HepG2 (cell line): ENCODE measurements at regions not wholly inside any gene's neighbourhood (a gene's known extent, or its start where the extent isn't known, plus 50 kb on each side); places are given as distances from the start of the nearest gene placed in this dataset.

Experiments
- ATAC-seq: fragments of 200-7000 bp; cut with Tn5 transposase; 3 replicates; pipeline ENCODE4 v1.9.1; 2020; ENCODE audit warnings: mild to moderate bottlenecking, moderate library complexity
- BruUV-seq: library from RNA; stranded (reverse); fragments of 400-500 nt; replicated peaks from 2 replicates; lab custom pipeline; 2021; lab: Mats Ljungman, UMichigan
- CTCF ChIA-PET: fragments of 300-600 bp; formaldehyde crosslinking; extraction: SDS; loops from one replicate; lab custom pipeline; 2021; ENCODE audit warnings: low total read pairs, inconsistent platforms, low intra/inter-chr PET ratio; lab: Yijun Ruan, JAX
- POLR2A ChIA-PET: fragments of 350-600 bp; sonication (Branson Sonifier 250); formaldehyde crosslinking; loops from one replicate; lab custom pipeline; 2020; ENCODE audit warnings: antibody characterized with exemption, inconsistent platforms; lab: Yijun Ruan, JAX
- DNase-seq: peaks from one replicate; pipeline ENCODE4 v3.0.0-alpha.2; 2015; ENCODE audit warnings: low spot score
- FAIRE-seq: peaks from 3 replicates; lab custom pipeline; 2011; peaks lifted over from hg19 to GRCh38; lab: Jason Lieb, UNC
- H2AFZ ChIP-seq: one replicate; pipeline ENCODE4 v1.6.1; 2011; ENCODE audit warnings: low read length, inconsistent platforms
- H3K27ac ChIP-seq: fragments of 300-600 bp; 3 replicates; pipeline ENCODE4 v1.8.0; 2011; ENCODE audit warnings: mixed run types, mild to moderate bottlenecking, mixed read lengths, low read length, inconsistent platforms; ENCODE audit not compliant: insufficient read depth; ENCODE audit errors: extremely low read length
- H3K27me3 ChIP-seq, 2 experiments: fragments of 200-600 bp in 1 of 2; 2 replicates in 1 of 2; 3 replicates in 1 of 2; pipeline versions ENCODE4 v1.6.0 to v1.8.0; 2011; ENCODE audit warnings: low read length in 2 of 2, mild to moderate bottlenecking in 2 of 2, moderate library complexity in 2 of 2, inconsistent platforms in 1 of 2; ENCODE audit not compliant: insufficient read depth in 2 of 2, control insufficient read depth in 1 of 2
- H3K36me3 ChIP-seq, 2 experiments: fragments of 200-600 bp in 1 of 2; replicated peaks in 1 of 2; 2 replicates in 1 of 2; 3 replicates in 1 of 2; pipeline versions ENCODE4 v1.5.1 to v1.8.0; 2011; ENCODE audit warnings: low read length in 2 of 2, inconsistent platforms in 1 of 2; ENCODE audit not compliant: insufficient read depth in 2 of 2, control insufficient read depth in 1 of 2
- H3K4me1 ChIP-seq: 2 replicates; pipeline ENCODE4 v1.5.1; 2012; ENCODE audit warnings: low read length, inconsistent platforms; ENCODE audit not compliant: insufficient read depth
- H3K4me2 ChIP-seq: 2 replicates; pipeline ENCODE4 v1.6.0; 2011; ENCODE audit warnings: low read depth, low read length, inconsistent platforms
- H3K4me3 ChIP-seq, 3 experiments: fragments of 200-600 bp in 1 of 3; sonication (generic), shearing (Covaris generic) in 1 of 3; replicated peaks in 1 of 3; 2 replicates each; pipeline ENCODE4 v1.5.1; 2011 to 2016; ENCODE audit warnings: low read length in 3 of 3, inconsistent platforms in 2 of 3, low read depth in 2 of 3, mild to moderate bottlenecking in 2 of 3, control low read depth in 1 of 3, mixed read lengths in 1 of 3; ENCODE audit not compliant: insufficient read depth in 1 of 3
- H3K79me2 ChIP-seq: one replicate; pipeline ENCODE4 v1.6.1; 2011; ENCODE audit warnings: low read length, inconsistent platforms; ENCODE audit not compliant: insufficient read depth
- H3K9ac ChIP-seq: 2 replicates; pipeline ENCODE4 v1.6.0; 2011; ENCODE audit warnings: mild to moderate bottlenecking, low read depth, low read length, inconsistent platforms; ENCODE audit not compliant: insufficient read depth
- H3K9me3 ChIP-seq: 2 replicates; pipeline ENCODE4 v1.5.1; 2012; ENCODE audit warnings: mild to moderate bottlenecking, low read length
- H4K20me1 ChIP-seq: 2 replicates; pipeline ENCODE4 v1.6.0; 2011; ENCODE audit warnings: inconsistent platforms, mild to moderate bottlenecking, low read length, moderate library complexity; ENCODE audit not compliant: insufficient read depth
- AGO2 ChIP-seq: fragments of 200-400 bp; formaldehyde crosslinking; optimal IDR thresholded peaks from 2 replicates; pipeline ENCODE3; 2017; ENCODE audit warnings: mild to moderate bottlenecking, low read depth, low read length, moderate library complexity
- ELF1 ChIP-seq: sonication (generic); formaldehyde crosslinking; IDR thresholded peaks from 2 replicates; pipeline ENCODE4 v1.4.0; 2020; ENCODE audit warnings: missing genetic modification reagents
- MAFK ChIP-seq, 2 experiments: IDR thresholded peaks in 1 of 2; conservative IDR thresholded peaks in 1 of 2; 2 replicates each; pipeline ENCODE4 v1.6.1; 2011; ENCODE audit warnings: improper control_type of control experiment in 2 of 2, low read length in 2 of 2
- SMAD9 ChIP-seq: sonication (generic); formaldehyde crosslinking; IDR thresholded peaks from 2 replicates; pipeline ENCODE4 v1.5.1; 2020; ENCODE audit warnings: mild to moderate bottlenecking, missing genetic modification reagents
- SNAPC4 ChIP-seq: sonication (generic); formaldehyde crosslinking; IDR thresholded peaks from 2 replicates; pipeline ENCODE4 v1.4.0; 2020; ENCODE audit warnings: mild to moderate bottlenecking, missing genetic modification reagents
- ZNF251 ChIP-seq: sonication (generic); formaldehyde crosslinking; IDR thresholded peaks from 2 replicates; pipeline ENCODE4 v1.9.0; 2021; ENCODE audit warnings: mild to moderate bottlenecking, missing genetic modification reagents
- WGBS: methylation state at CpG from one replicate; pipeline ENCODE4 v1.1.6; 2017; ENCODE audit warnings: low lambda C conversion rate; 5-methylcytosine and 5-hydroxymethylcytosine counted together
- in situ Hi-C: cut with HindIII; loops from 2 replicates; pipeline ENCODE4 v1.10.0; 2017; ENCODE audit warnings: low pct_unique_long_range_greater_than_20kb; ENCODE audit not compliant: extremely low pct_ligation_motif_present
- intact Hi-C: fragments of 100-400 bp; cut with micrococcal nuclease; formaldehyde crosslinking; loops from one replicate; pipeline ENCODE4 v1.10.0; 2022; ENCODE audit not compliant: unreplicated experiment
- TF ChIP-seq, protein P1 (sequence below): sonication (generic); formaldehyde crosslinking; IDR thresholded peaks from 2 replicates; pipeline ENCODE4 v1.4.0; 2020; ENCODE audit warnings: missing genetic modification reagents

DNA sequence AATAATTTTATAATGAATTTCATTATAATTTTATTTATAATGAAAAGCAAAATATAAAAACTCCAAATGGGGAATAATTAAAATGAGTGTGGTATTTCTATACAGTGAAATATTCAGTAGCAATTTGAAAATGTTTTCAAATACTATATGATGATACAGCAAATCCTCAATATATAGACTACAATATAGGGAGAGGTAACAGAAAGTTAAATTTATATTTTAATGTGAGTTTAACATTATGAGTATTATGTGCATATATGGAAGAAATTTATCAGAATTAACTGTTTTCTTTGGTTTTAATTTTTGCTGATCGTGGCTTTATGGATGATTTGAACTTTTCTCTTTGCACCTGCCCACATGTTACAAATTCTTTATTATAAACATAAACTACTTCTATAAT is 500.9 kb upstream of the ARRDC3 start:
- H4K20me1 ChIP-seq = no peaks in the 10 kb centered on the region
- H3K36me3 ChIP-seq = no peaks in the 10 kb centered on the region
- H3K27me3 ChIP-seq = no peaks in the 10 kb centered on the region
- ATAC-seq (no peak), DNase-seq (no peak), FAIRE-seq (no peak)
- H3K4me2 ChIP-seq = no peak overlapping the region
- intact Hi-C loops (no loop called here), in situ Hi-C loops (no loop called here)
- no peaks in the 10 kb centered on the region for H3K79me2 ChIP-seq
- H3K4me3 ChIP-seq = no peak overlapping the region; a peak in 1 of 6 replicates
- POLR2A ChIA-PET = no interaction called here
- H3K9me3 ChIP-seq = no peaks in the 10 kb centered on the region
- BruUV-seq = no TSS peak
- H3K27ac ChIP-seq = no peak overlapping the region
- WGBS = 0% methylated on average over 1 of the region's 1 CpG
- TF ChIP-seq SMAD9 (CRISPR knock-in tag) = no peak
- TF ChIP-seq, protein P1, sequence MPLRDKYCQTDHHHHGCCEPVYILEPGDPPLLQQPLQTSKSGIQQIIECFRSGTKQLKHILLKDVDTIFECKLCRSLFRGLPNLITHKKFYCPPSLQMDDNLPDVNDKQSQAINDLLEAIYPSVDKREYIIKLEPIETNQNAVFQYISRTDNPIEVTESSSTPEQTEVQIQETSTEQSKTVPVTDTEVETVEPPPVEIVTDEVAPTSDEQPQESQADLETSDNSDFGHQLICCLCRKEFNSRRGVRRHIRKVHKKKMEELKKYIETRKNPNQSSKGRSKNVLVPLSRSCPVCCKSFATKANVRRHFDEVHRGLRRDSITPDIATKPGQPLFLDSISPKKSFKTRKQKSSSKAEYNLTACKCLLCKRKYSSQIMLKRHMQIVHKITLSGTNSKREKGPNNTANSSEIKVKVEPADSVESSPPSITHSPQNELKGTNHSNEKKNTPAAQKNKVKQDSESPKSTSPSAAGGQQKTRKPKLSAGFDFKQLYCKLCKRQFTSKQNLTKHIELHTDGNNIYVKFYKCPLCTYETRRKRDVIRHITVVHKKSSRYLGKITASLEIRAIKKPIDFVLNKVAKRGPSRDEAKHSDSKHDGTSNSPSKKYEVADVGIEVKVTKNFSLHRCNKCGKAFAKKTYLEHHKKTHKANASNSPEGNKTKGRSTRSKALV (CRISPR knock-in tag) = no peak
- no peak for TF ChIP-seq SNAPC4 (CRISPR knock-in tag)
- no peak for TF ChIP-seq ZNF251 (CRISPR knock-in tag)
- TF ChIP-seq MAFK (conservative IDR thresholded peaks at IDR 0.05 in 1 of 2, IDR thresholded peaks at IDR 0.05 in 1 of 2; ENCODE audit: low read length in 2 of 2) = peak; percentile 27 to 66; a peak in 3 of 4 replicates
- TF ChIP-seq ELF1 (CRISPR knock-in tag) = no peak
- TF ChIP-seq AGO2 = no peak
- H2AFZ ChIP-seq = no peak overlapping the region
- no peak overlapping the region for H3K9ac ChIP-seq
- H3K4me1 ChIP-seq = no peaks in the 10 kb centered on the region
- CTCF ChIA-PET = no interaction called here
